Caki2 (cell line): ENCODE measurements at regions not wholly inside any gene's neighbourhood (a gene's known extent, or its start where the extent isn't known, plus 50 kb on each side); places are given as distances from the start of the nearest gene placed in this dataset.
A peak's percentile ranks its signal among the peaks of the same experiment; 100 is the strongest.

Experiments
- DNase-seq: peaks from one replicate; pipeline ENCODE4 v3.0.0-alpha.2; 2015; ENCODE audit warnings: low read depth
- in situ Hi-C: cut with HindIII; loops from 2 replicates; pipeline ENCODE4 v1.10.0; 2016; ENCODE audit warnings: low sequenced_read_pairs, low pct_unique_long_range_greater_than_20kb, mixed read lengths

DNA sequence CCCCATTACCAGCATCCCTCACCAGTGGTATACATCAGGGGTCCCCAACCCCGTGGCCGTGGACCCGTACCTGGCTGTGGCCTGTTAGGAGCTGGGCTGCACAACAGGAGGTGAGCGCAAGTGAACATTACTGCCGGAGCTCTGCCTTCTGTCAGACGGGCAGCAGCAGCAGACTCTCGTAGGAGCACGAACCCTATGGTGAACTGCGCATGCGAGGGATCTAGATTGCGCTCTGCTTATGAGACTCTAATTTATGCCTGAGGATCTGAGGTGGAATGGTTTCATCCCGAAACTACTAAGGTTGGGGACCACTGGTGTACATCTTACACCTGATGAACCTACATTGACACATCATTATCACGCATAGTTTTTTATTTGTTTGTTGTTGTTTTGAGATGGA, 52.8 kb upstream of the DHX15 start:
- in situ Hi-C loops: no loop called here
- DNase-seq: no peak

DNA sequence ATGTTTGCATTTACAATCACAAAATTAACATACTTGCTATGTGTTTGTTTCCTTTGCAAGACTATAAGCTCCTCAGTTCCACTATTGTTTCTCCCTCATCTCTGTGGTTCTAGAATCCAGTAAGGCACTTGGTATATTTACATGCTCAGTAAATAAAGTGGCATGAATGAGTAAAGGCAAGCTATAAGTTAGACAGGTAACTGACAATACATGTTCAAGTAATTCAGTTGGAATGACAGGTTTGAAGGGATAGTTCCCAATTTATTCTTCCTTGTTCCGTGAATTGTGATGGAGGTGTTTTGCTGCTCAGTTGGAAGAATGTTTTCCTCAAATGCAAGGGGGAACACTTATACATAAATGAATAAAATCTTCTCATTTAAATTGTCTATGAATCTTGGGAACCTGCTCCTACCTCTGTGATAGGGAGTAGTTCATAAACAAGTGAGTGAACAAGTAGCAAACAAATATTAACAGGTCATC, 54.1 kb upstream of the DHX15 start:
- DNase-seq: no peak
- in situ Hi-C loops: no loop called here

DNA sequence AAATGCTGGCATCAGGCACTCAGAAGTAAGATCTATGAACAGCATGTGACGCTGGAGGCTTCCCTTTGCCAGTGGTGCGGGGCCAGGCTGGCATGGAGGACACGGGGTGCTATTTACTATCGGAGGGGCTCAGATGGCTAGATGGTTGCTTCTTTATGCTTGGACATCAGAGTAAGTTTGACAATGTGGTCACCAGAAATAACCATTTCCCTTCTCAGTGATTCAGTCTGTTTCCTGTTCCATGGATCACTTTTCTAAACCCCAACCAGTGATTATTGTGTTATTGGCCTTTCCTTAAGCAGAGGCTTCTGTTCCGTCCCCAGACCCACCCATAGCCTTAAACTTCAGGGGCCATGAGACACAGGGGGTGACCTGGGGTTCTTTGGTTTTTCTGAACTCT, 55.4 kb upstream of the DHX15 start:
- in situ Hi-C loops: no loop called here
- DNase-seq: no peak

DNA sequence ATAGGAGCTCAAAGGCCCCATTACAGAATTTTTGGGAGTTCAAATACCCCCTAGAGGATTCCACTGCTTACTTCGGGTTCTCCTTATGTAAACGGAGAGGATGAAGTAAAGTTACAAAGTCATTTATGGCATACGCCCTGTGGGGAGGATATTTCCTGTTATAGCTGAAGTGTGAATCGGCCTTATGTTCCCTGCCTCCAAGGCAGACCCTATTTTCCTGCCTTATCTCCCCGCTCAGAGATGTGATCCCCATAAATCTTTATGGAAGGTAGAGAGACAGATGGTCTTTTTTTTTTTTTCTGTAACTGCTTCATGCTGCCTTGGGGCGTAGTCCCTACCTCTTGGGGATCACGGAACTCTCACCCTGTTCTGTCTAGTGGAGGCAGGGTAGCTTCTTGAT, 56.0 kb upstream of the DHX15 start:
- DNase-seq: no peak
- in situ Hi-C loops: no loop called here

DNA sequence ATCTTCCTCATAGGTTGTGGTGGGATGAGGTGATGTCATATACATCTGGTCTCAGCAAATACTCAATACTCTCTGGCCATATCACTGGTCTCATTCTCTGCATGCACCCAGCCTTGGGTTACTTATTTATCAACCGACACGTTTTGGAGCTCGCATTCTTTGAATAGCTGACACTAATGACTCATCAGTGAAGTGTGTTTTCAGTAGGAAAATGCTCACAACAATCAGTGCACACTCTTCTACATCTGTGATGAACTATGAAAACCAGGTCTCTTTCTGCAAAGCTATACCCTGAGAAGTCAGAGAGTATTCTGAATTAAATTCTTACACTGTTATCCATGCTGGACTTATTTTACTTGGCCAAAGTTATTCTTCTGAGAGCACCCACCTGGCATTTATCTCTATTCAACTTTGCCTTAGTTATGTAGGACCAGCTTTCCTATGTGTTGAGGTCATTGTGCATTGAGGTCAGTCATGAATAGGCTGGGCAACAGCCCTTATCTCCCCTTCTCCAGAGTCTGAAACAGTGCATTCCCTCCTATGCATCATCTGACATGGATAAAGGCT, 58.7 kb upstream of the DHX15 start:
- in situ Hi-C loops: no loop called here
- peak; percentile 87 for DNase-seq

DNA sequence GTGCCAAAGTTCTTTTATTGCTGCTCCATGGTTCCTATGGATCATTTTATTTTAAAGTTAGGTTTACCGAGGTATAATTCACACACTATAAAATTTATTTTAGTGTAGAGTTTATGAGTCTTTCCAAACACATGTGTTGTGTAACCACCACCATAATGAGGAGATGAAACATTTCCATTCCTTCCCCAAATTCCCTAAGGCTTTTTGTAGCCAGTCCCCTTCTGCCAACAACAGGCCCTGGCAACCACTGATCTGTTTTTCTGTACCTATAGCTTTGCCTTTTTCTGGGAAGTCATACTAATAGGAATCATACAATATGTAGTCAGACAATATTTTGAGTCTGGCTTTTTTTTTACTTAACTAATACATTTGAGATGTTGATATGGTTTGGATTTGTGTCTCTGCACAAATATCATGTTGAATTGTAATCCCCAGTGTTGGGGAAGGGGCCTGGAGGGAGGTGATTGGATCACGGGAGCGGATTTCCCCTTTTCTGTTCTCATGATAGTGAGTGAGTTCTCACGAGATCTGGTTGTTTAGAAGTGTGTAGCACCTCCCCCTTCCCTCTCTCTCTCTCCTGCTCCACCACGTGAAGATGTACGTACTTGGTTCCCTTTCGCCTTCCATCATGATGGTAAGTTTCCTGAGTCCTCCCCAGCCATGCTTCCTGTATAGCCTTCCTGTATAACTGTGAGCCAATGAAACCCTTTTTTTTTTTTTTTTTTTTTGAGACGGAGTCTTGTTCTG, 59.6 kb upstream of the DHX15 start:
- DNase-seq: peak; percentile 21
- in situ Hi-C loops: no loop called here

DNA sequence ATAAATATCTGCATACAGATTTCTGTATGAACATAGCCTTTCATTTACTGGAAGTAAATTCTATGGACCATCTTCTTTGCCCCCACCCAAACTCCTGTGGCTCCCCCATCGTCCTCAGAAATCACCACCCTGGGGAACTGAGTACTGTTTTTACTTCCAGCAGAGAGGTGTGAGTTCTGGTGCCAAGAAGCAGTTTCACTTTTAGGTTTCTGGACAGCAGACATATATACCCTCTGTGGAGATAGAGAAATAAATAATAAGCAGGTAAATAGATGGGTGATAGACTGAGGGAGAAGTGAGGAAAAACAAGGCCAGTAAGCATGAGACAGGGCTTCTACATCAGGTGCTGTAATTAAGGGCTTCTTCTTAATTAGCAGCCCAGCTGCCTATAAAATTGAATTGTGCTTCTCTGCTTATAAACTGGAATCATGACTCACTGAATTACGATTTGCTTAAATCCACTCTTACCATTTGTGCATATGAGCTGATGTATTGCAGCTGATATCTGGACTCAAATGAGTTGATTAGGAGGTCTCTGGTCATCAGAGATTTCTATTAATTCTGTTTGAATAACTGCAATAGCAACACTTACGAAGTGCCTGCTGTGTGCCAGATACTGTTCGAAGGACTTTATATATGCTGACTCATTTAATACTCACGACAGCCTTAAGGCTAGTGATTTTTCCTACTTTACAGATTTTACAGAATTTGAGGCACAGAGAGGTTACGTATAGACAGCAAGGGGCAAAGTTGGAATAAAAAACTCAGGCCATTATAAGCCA, 60.8 kb upstream of the DHX15 start:
- in situ Hi-C loops: no loop called here
- DNase-seq: peak; percentile 21

DNA sequence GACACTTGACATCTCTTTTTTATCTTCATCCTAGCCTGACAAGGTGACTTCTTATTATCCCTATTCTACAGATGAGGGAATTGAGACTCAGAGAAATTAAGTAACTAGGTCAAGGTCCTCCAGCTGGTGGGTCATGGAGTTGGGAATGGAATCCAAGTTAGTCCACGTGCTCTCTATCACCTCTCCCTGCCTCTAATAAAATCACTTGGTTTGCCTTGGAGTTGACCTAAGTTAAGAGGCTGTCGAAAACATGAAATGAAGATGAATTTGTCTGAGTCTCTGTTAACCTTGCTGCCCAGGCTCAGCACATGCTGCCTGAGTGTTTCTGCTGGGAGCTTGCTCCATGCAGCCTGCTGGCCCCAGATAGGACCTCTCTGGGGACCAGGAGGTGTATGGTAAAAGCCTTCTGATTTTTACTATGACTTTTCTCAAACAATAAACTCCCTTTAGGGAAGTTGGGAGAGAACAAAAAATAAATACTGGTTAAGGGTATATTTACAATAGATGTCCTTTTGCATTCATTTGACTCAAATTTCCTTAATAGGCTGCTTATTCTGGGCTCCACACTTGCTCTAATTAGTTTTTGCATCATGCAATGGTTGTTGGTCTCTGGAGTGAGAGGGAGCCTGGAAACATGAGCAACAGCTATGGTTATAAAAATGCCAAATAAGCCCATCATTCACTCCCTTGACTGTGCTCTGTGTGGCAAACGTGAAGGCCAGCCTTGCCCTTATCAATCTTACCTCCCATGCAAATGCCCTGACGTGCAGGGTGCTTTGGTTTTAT, 61.6 kb upstream of the DHX15 start:
- in situ Hi-C loops: no loop called here

DNA sequence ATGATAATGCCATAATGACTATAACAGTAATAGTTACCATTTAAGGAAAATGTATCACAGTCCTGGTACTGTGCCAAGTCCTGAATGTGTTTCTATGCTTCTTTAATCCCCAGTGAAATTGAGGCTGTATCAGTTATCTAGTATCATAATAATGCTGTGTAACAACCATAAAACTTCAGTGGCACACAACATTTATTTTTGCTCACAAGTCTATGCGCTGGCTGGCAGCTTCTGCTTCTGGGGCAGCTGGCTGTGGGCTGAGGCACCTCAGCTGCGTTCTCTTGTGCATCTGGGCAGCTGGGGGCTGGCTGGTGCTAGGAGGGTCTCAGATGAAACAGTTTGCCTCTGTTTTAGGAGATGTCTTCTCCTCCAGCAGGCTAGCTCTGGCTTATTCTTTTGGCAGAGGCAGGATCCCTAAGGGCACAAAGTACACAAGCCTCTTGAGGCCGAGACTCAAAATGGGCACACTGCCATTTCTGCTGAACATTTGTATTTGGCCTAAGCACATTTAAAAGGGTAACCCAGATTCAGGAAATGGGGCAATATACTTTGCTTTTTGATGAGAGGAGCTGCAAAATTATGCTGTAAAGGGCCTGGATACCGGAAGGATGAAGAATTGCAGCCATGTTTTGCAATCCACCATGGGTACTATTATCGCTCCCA, 62.6 kb upstream of the DHX15 start:
- in situ Hi-C loops: no loop called here
- DNase-seq: no peak

More for the DNA sequence above, 61.6 kb upstream of the DHX15 start:
- no peak for DNase-seq

DNA sequence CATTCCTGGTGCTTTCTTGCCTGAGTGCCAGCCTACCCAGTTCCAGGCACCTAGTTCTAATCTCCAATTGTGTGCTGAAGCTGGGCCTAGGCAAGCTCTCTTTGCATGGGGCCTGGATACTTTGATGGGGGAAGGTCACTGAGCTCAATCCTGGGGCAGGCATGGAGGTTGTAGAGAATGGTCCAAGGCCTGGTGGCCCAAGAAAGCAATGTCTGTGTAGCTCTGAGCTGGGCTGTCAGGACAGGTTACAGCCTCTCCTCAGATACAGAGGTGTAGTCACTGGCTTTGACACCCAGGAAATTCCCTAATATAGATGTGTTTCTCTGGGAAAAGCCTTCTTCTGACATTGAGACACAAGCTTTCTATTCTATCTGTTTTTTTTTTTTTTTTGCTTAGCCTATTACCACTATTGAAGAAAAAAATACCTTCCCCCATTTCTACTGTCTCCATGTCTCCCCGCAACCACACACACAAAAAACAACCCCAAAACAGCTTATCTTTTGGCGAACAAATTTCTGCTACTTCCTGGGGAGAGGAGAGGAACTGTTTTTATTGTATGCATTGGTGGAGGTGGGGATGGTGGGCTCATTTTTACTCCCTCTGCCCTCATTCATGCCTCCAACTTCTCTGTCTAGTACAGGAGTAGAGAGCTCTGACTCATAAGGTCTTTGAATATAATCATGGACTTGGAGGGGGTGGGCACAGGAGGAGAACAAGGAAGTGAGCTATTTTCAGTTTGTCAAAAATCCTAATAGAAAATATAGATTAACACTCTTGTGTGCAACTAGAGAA, 66.7 kb upstream of the DHX15 start:
- in situ Hi-C loops: no loop called here
- no peak for DNase-seq

DNA sequence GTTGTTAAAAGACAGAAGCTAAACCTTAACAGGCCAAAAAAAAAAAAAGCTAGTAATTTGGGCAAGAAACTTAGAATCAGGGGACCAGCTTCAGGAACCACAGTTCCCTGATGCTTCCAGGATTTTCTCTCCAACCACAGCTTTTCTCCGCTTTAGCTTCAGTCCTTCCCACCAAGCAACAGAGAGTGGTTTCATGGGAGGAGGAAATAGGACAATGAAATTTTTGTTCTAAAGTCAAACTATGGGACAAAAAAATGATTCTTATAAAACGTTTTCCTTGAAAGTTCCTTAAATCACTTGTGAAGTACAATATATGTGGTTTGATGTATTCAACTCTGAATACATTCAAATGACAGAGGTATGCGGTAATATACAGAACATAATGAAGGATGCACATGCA, 71.0 kb upstream of the DHX15 start:
- no peak for DNase-seq
- in situ Hi-C loops: no loop called here

DNA sequence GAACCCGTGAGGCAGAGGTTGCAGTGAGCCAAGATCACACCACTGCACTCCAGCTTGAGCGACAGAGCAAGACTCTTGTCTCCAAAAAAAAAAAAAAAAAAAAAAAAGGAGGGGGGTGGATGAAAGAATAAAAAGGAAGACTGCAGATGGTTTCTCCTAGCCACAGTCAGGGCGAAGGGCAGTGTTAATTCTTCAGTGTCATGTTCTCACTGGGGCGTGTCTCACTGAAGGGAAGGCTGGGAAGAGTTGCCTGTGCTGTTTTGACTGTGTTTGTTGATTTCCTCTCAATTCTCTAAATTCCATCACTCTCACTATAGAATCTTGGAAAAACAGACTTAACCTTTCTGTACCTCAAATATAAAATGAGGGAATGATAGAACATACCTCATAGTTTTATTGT, 71.6 kb upstream of the DHX15 start:
- in situ Hi-C loops: no loop called here
- peak; percentile 89 for DNase-seq

DNA sequence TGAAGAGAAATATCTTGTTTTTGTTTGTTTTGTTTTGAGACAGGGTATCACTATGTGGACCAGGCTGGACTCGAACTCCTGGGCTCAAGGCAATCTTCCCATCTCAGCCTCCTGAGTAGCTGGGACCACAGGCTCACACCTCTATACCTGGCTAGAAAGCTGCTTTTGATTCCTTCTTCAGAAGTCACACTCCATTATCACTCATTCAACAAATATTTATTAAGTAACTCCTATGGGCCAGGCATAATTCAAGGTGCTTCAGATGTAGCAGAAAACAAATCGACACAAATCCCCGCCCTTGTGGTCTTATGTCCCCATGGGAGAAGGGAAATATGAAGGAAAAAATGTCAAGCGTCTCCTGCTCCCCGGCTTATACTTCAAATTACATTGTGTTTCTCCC, 72.6 kb upstream of the DHX15 start:
- in situ Hi-C loops: no loop called here
- peak; percentile 21 for DNase-seq

DNA sequence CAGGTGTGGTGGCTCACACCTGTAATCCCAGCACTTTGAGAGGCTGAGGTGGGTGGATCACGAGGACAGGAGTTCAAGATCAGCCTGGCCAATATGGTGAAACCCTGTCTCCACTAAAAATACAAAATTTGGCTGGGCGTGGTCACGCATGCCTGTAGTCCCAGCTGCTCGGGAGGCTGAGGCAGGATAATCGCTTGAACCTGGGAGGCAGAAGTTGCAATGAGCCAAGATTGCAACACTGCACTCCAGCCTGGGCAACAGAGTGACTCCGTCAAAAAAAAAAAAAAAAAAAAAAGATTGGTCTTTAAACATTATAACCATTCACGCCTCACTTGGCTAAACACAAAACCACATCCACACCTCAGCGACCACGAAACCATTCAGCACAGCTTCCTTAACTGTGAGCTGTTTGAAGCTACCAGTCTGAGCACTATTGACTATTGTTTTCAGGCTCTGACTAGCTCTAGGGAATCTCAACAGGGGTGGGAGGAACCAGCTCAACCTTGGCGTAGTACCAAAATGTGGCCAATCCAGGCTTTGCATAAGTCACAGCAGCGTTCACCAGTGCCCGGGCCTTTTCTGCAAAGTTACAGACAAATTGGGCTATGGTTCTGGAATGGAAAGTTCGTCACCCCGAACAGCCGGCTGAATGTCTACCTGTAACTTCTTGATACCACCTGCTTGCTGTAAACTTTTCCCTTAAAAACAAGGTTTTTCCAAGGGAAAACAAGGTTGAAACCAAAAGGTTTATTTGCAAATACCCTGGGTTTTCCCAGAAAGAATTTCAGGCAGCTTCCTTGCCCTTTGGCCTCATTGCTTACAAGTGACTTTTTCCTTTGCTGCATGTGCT, 73.6 kb upstream of the DHX15 start:
- DNase-seq: peak; percentile 96
- in situ Hi-C loops: no loop called here

DNA sequence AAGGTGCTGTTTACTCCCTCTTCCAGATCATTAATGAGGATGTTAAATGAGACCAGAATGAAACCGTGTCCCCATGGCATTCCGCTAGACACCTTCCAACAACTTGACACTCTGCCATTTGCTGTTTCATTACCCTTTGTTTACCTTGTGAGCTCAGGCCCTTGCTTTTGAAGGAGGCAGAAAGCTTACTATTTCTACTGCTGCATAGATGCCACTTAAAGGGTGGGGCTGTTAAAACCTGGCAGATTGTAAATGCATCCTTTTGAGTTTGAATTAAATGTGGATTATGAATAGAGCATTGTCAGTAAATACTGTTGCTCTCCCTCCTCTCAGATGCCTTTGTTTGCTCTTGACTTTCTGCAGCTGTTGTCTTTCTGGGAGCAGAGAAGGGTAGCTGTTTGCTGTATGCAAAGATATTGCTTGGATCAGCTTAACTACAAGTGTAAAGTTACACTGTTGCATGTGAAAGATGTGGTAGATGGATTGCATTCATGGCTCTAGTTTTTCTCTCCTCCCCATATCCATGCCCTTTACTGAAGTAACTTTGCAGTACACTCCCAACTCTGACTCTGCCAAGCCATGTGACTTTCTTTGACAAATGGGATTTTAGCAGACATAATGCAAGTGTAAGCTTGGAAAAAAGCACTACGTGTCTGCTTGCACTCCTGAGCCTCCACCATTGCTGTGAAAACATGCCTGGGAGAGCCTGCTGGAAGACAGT, 75.0 kb upstream of the DHX15 start:
- in situ Hi-C loops: no loop called here
- DNase-seq: peak; percentile 34

DNA sequence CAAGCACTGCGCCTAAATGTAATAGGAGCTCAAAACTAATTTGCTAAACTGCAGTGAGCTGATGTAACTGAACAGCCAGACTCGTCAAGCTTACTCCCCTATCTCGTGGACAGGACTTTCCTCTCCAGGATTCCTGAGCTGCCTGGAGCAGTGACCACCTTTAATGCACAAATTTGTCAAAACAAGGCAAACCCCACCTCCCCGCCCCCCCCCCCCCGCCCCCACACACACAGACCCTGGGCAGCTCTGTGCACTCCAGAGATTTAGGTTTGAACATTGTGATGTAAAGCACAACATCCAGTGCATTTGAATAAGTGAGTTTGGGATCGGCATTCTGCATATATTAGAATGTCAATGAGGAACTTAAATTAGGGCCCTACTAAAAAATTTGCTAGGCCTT, 77.7 kb upstream of the DHX15 start:
- DNase-seq: no peak
- in situ Hi-C loops: no loop called here
